ENCODE measurements at regions not wholly inside any gene's neighbourhood (a gene's known extent, or its start where the extent isn't known, plus 50 kb on each side); places are given as distances from the start of the nearest gene placed in this dataset.

GRCh38 chr6:71015392-71015791, 58.5 kb upstream of the B3GAT2 start:
- TF ChIP-seq CTCF (IDR thresholded peaks at IDR 0.05): no peak
- no peak for TF ChIP-seq POLR2AphosphoS5 (IDR thresholded peaks at IDR 0.05; ENCODE audit: low read depth, low read length)
